OCI-LY3 (cell line): ENCODE measurements at regions not wholly inside any gene's neighbourhood (a gene's known extent, or its start where the extent isn't known, plus 50 kb on each side); places are given as distances from the start of the nearest gene placed in this dataset.

Source experiments
- EZH2phosphoT487 ChIP-seq: fragments of 200-600 bp; shearing (Covaris generic); IDR thresholded peaks from 2 replicates; pipeline ENCODE4 v1.6.1; 2018; ENCODE audit warnings: antibody characterized with exemption, mixed run types, low read depth
- TF ChIP-seq, protein P1 (sequence below): fragments of 200-600, 300-600 bp; sonication (generic); IDR thresholded peaks from 2 replicates; pipeline ENCODE4 v1.5.1; 2014; ENCODE audit warnings: antibody characterized with exemption, low read length, low read depth

DNA sequence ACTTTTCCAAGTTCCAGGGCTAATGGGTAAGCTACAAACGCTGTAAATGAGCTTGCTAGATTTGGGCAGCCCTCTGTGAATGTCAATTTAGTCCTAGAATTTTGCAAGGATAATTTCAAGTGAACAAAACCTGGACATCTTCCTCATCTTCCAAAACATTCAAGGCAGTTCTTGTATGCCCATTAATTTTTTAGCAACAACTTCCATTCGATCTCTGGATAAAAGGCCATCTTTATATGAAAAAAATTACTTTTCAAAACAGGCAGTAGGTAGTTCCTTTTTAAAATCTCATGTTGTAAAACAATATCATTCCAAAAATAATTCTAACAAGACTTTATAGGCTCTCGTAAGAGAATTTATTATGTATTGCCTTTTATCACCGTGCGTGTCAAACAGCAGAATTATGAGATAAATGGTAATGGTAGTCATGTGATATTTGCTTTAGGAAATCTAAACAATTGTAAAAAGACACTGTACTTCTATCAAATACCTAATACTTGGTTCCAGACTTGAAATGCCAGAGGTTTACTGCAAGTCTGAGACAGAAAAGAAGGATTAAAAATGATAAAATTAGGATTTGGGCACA lies 143.7 kb upstream of the NRP1 start:
- TF ChIP-seq, protein P1, sequence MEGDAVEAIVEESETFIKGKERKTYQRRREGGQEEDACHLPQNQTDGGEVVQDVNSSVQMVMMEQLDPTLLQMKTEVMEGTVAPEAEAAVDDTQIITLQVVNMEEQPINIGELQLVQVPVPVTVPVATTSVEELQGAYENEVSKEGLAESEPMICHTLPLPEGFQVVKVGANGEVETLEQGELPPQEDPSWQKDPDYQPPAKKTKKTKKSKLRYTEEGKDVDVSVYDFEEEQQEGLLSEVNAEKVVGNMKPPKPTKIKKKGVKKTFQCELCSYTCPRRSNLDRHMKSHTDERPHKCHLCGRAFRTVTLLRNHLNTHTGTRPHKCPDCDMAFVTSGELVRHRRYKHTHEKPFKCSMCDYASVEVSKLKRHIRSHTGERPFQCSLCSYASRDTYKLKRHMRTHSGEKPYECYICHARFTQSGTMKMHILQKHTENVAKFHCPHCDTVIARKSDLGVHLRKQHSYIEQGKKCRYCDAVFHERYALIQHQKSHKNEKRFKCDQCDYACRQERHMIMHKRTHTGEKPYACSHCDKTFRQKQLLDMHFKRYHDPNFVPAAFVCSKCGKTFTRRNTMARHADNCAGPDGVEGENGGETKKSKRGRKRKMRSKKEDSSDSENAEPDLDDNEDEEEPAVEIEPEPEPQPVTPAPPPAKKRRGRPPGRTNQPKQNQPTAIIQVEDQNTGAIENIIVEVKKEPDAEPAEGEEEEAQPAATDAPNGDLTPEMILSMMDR: no peak
- TF ChIP-seq EZH2phosphoT487: no peak
